ENCODE measurements at regions not wholly inside any gene's neighbourhood (a gene's known extent, or its start where the extent isn't known, plus 50 kb on each side); places are given as distances from the start of the nearest gene placed in this dataset.

DNA sequence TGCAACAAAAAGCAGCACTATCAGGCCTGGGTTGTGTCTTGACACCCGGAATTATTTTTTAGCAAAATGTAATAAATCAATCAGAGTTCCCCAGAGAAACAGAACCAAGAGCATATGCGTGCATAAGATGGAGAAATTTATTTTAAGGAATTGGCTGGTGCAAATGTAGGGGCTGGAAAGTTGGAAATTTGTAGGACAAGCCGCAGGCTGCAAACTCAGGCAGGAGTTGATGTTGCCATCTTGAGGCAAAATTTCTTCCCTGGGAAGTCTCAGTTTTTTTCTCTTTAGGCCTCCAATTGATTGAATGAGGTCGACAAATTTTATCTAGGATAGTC lies 158.9 kb upstream of the FAM20A start:
- no peak for TF ChIP-seq RAD21 (IDR thresholded peaks at IDR 0.05; ENCODE audit: low read depth)
- TF ChIP-seq EP300 (IDR thresholded peaks at IDR 0.05; ENCODE audit: borderline replicate concordance) = no peak
- TF ChIP-seq, protein P1, sequence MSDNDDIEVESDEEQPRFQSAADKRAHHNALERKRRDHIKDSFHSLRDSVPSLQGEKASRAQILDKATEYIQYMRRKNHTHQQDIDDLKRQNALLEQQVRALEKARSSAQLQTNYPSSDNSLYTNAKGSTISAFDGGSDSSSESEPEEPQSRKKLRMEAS (IDR thresholded peaks at IDR 0.05) = no peak
- TF ChIP-seq TAF1 (IDR thresholded peaks at IDR 0.05; ENCODE audit: low read depth) = no peak
- no peak for TF ChIP-seq FOXM1 (IDR thresholded peaks at IDR 0.05; ENCODE audit: borderline replicate concordance, low read depth)
- TF ChIP-seq, protein P2, sequence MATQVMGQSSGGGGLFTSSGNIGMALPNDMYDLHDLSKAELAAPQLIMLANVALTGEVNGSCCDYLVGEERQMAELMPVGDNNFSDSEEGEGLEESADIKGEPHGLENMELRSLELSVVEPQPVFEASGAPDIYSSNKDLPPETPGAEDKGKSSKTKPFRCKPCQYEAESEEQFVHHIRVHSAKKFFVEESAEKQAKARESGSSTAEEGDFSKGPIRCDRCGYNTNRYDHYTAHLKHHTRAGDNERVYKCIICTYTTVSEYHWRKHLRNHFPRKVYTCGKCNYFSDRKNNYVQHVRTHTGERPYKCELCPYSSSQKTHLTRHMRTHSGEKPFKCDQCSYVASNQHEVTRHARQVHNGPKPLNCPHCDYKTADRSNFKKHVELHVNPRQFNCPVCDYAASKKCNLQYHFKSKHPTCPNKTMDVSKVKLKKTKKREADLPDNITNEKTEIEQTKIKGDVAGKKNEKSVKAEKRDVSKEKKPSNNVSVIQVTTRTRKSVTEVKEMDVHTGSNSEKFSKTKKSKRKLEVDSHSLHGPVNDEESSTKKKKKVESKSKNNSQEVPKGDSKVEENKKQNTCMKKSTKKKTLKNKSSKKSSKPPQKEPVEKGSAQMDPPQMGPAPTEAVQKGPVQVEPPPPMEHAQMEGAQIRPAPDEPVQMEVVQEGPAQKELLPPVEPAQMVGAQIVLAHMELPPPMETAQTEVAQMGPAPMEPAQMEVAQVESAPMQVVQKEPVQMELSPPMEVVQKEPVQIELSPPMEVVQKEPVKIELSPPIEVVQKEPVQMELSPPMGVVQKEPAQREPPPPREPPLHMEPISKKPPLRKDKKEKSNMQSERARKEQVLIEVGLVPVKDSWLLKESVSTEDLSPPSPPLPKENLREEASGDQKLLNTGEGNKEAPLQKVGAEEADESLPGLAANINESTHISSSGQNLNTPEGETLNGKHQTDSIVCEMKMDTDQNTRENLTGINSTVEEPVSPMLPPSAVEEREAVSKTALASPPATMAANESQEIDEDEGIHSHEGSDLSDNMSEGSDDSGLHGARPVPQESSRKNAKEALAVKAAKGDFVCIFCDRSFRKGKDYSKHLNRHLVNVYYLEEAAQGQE (IDR thresholded peaks at IDR 0.05; ENCODE audit: low read depth) = no peak
- TF ChIP-seq CEBPB (IDR thresholded peaks at IDR 0.05) = no peak
- TF ChIP-seq CREB1 (IDR thresholded peaks at IDR 0.05; ENCODE audit: low read depth) = no peak

All from Ishikawa (cell line).